ENCODE measurements at regions not wholly inside any gene's neighbourhood (a gene's known extent, or its start where the extent isn't known, plus 50 kb on each side); places are given as distances from the start of the nearest gene placed in this dataset.
"Not testable (repeated sequence)": the region's sequence is repeated elsewhere in the genome, so short reads cannot be mapped to it uniquely, and the experiment has no call there.

DNA sequence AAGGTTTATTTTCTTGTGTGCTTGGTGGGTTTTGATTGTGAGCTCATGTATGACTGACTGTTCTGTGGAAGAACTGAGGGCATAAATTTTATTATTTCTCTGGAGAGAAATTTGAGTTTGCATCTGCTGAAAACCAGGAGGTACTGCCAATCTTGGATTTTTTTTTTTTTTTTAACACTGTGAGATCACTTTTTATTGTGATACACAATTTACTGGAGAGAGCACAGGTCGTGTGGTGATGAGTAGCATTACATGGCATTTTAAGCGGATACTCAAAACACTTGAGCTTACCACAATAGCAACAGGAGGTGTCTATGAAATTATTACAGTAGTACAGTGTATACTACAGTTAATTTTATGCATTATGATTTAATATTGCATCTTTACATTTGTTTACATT, 237.4 kb downstream of the MFSD1 start:
- Histone ChIP-seq H3K27ac (ENCODE audit: low read depth, low read length) (no peak overlapping the region), H3K9me3 (ENCODE audit: insufficient read depth, low read length) (no peaks in the 10 kb centered on the region)
- no peak for TF ChIP-seq EZH2phosphoT487 (conservative IDR thresholded peaks at IDR 0.05; ENCODE audit: low read length)
- no peak for TF ChIP-seq CTCF (IDR thresholded peaks at IDR 0.05; ENCODE audit: insufficient read depth, low read length, poor library complexity, severe bottlenecking)

GRCh38 chr3:159045279-159045885, 243.5 kb downstream of the MFSD1 start:
- H3K9me3 ChIP-seq (ENCODE audit: insufficient read depth, low read length): no peaks in the 10 kb centered on the region
- no peaks in the 10 kb centered on the region for H3K9me2 ChIP-seq (replicated peaks; ENCODE audit: insufficient read depth, low read length)
- no peaks in the 10 kb centered on the region for H3F3A ChIP-seq (ENCODE audit: insufficient read depth)
- H3K79me2 ChIP-seq (ENCODE audit: insufficient read depth, low read length): no peaks in the 10 kb centered on the region
- no peak overlapping the region for H3K27ac ChIP-seq (ENCODE audit: low read depth, low read length)
- no peak overlapping the region for H3K4me2 ChIP-seq (ENCODE audit: low read depth, low read length, poor library complexity, severe bottlenecking)
- no peak overlapping the region for H3K4me3 ChIP-seq (ENCODE audit: insufficient read depth, low read length, poor library complexity, severe bottlenecking)
- H3K36me3 ChIP-seq (ENCODE audit: low read length): no peaks in the 10 kb centered on the region
- H2AFZ ChIP-seq (ENCODE audit: low read depth, low read length, severe bottlenecking): no peak overlapping the region
- no peaks in the 10 kb centered on the region for H3K27me3 ChIP-seq (ENCODE audit: low read length)
- H3K9ac ChIP-seq (ENCODE audit: low read length): no peak overlapping the region
- TF ChIP-seq EZH2phosphoT487 (conservative IDR thresholded peaks at IDR 0.05; ENCODE audit: low read length) (no peak), CTCF (IDR thresholded peaks at IDR 0.05; ENCODE audit: insufficient read depth, low read length, poor library complexity, severe bottlenecking) (no peak)
- H4K20me1 ChIP-seq (ENCODE audit: low read depth, low read length): no peaks in the 10 kb centered on the region

More for the DNA sequence above, 237.4 kb downstream of the MFSD1 start:
- Histone ChIP-seq H3K79me2 (ENCODE audit: insufficient read depth, low read length) (no peaks in the 10 kb centered on the region), H3K9me2 (replicated peaks; ENCODE audit: insufficient read depth, low read length) (no peaks in the 10 kb centered on the region), H3K27me3 (ENCODE audit: low read length) (no peaks in the 10 kb centered on the region), H3K4me2 (ENCODE audit: low read depth, low read length, poor library complexity, severe bottlenecking) (no peak overlapping the region), H3K9ac (ENCODE audit: low read length) (no peak overlapping the region), H2AFZ (ENCODE audit: low read depth, low read length, severe bottlenecking) (no peak overlapping the region), H3K36me3 (ENCODE audit: low read length) (no peaks in the 10 kb centered on the region), H3F3A (ENCODE audit: insufficient read depth) (no peaks in the 10 kb centered on the region), H3K4me3 (ENCODE audit: insufficient read depth, low read length, poor library complexity, severe bottlenecking) (no peak overlapping the region), H4K20me1 (ENCODE audit: low read depth, low read length) (no peaks in the 10 kb centered on the region)

GRCh38 chr3:159047361-159047760, 245.5 kb downstream of the MFSD1 start:
- Histone ChIP-seq H3K9me2 (replicated peaks; ENCODE audit: insufficient read depth, low read length) (no peaks in the 10 kb centered on the region), H3K36me3 (ENCODE audit: low read length) (no peaks in the 10 kb centered on the region), H3K79me2 (ENCODE audit: insufficient read depth, low read length) (no peaks in the 10 kb centered on the region), H3K9me3 (ENCODE audit: insufficient read depth, low read length) (no peaks in the 10 kb centered on the region), H3K27ac (ENCODE audit: low read depth, low read length) (no peak overlapping the region), H3K4me2 (ENCODE audit: low read depth, low read length, poor library complexity, severe bottlenecking) (no peak overlapping the region), H3K9ac (ENCODE audit: low read length) (no peak overlapping the region), H4K20me1 (ENCODE audit: low read depth, low read length) (no peaks in the 10 kb centered on the region), H3K4me3 (ENCODE audit: insufficient read depth, low read length, poor library complexity, severe bottlenecking) (no peak overlapping the region), H3F3A (ENCODE audit: insufficient read depth) (no peaks in the 10 kb centered on the region), H3K27me3 (ENCODE audit: low read length) (no peaks in the 10 kb centered on the region), H2AFZ (ENCODE audit: low read depth, low read length, severe bottlenecking) (no peak overlapping the region)
- TF ChIP-seq EZH2phosphoT487 (conservative IDR thresholded peaks at IDR 0.05; ENCODE audit: low read length): no peak
- TF ChIP-seq CTCF (IDR thresholded peaks at IDR 0.05; ENCODE audit: insufficient read depth, low read length, poor library complexity, severe bottlenecking): no peak

DNA sequence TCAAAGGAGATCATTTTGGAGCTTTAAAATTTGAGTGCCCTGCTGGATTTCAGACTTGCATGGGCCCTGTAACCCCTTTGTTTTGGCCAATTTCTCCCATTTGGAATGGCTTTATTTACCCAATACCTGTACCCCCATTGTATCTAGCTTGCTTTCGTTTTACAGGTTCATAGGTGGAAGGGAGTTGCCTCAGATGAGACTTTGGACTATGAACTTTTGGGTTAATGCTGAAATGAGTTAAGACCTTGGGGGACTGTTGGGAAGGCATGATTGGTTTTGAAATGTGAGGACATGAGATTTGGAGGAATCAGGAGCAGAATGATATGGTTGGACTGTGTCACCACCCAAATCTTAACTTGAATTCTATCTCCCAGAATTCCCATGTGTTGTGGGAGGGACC, 250.6 kb downstream of the MFSD1 start:
- H2AFZ ChIP-seq (ENCODE audit: low read depth, low read length, severe bottlenecking): not testable (repeated sequence)

More for the DNA sequence above, 250.6 kb downstream of the MFSD1 start:
- not testable (repeated sequence) for H3K27me3 ChIP-seq (ENCODE audit: low read length); H3K9me2 ChIP-seq (replicated peaks; ENCODE audit: insufficient read depth, low read length); H3K4me3 ChIP-seq (ENCODE audit: insufficient read depth, low read length, poor library complexity, severe bottlenecking); H3K9me3 ChIP-seq (ENCODE audit: insufficient read depth, low read length); H4K20me1 ChIP-seq (ENCODE audit: low read depth, low read length); H3K27ac ChIP-seq (ENCODE audit: low read depth, low read length); H3K79me2 ChIP-seq (ENCODE audit: insufficient read depth, low read length); H3K4me2 ChIP-seq (ENCODE audit: low read depth, low read length, poor library complexity, severe bottlenecking); H3K36me3 ChIP-seq (ENCODE audit: low read length); H3F3A ChIP-seq (ENCODE audit: insufficient read depth); H3K9ac ChIP-seq (ENCODE audit: low read length)

Measured in SU-DHL-6 (cell line).